Hematopoietic multipotent progenitor cell treated with erythropoietin and hydrocortisone succinate and interleukin-3 and kit ligand, for 6 days (in vitro differentiated cells): ENCODE measurements at regions not wholly inside any gene's neighbourhood (a gene's known extent, or its start where the extent isn't known, plus 50 kb on each side); places are given as distances from the start of the nearest gene placed in this dataset.
"Not testable (repeated sequence)": the region's sequence is repeated elsewhere in the genome, so short reads cannot be mapped to it uniquely, and the experiment has no call there.

Experiments
- DNase-seq: peaks from one replicate; pipeline ENCODE4 v3.0.0-alpha.2; 2015

DNA sequence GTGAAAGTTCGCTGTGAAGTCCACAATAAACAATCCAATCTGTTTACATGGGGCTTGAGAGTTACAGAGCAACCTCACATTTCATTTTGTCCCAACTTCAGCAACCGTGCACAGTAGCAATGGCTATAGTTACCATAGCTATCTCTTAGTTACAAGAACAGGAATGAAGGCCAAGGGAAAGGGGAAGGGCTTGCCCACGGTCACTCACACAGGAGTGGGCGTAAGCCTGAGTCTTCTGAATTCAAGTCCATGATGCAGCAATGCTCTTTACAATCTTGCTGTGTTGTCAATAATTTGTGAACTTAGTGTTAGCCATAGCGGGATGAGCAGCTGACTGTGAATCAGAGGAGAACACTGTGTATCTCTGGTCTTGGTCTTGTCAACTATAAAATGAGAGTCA, 102.9 kb downstream of the ADAMTS15 start:
- DNase-seq: no peak

DNA sequence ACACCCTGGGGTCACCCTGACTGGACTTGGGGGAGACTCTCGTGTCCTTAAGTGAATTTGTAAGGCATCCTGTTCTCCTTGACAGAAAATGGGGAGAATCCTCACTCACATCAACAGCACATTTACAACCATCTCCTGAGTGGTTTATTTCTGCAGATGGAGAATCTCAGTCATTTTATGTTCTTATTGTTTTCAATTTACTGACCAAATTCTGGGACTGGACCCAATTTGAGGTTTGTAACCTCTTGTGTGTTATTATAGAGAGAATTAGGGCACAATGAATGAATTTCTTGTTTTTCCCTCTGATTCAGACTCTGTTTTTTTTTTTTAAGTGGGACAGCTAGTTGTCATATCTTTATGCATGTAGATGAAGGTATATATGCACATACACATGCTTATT, 104.9 kb downstream of the ADAMTS15 start:
- no peak for DNase-seq

DNA sequence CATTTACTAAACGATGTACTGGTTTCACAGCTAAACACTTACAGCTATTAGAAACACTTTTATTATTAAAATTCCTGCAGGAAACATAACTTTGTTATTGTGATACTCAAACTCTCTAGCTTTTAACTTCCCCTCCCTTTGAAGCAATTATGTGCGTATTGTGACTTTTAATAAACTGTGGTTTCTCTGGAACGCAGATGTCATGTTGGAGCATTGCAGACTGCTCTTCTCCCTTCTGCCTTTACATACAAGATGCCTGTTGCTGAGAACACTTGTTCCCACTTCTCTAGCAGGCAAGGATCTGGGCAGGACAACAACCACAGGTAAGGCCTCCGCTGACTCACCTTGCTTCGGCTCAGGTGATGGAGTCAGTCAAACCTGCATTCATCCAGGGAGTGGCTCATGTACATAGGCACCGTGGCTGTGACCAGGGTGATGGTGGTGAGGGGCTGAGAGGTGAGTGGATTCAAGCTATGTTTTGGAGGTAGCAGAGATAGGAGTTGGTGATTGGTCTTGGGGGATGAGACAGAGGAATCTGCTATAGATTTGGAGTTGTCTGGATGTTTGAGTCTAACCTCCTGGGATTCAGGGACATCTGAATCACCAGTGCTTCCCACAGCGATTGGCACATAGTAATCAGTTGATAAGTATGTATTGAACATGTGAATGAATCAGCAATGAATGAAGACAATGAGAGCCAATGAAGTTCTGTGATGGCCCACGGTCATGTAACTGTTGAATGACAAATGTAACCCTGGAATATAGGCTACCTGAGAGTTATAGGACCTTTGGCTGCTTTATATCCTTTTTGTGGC, 106.0 kb downstream of the ADAMTS15 start:
- DNase-seq: no peak

DNA sequence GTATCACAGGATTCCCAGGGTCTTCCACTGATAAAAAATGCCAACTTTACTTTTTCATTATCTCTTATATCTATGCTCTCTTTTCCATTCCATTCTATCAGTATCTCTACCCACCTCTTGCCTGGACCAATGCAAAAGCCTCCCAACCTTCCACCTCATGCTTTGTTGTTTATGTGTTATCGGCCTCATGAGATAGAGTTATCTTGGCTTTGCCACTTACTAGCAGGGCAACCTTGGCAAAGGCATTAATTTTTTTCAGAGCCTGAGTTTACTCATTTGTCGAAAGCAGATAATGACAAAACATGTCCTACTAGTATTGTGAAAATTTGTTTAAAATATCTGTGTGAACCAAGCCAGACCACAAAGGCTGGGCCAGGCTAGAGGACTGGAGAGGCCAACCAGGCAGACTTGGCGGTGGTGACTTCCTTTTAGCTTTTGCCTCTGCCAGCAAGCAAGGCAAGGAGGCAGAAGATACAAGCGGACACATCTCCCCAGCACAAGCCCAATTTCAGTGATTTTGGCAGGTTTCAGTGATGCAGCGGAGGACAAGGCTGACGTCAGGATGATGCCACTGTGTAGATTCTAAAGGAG, 106.9 kb downstream of the ADAMTS15 start:
- DNase-seq: peak; percentile 9

DNA sequence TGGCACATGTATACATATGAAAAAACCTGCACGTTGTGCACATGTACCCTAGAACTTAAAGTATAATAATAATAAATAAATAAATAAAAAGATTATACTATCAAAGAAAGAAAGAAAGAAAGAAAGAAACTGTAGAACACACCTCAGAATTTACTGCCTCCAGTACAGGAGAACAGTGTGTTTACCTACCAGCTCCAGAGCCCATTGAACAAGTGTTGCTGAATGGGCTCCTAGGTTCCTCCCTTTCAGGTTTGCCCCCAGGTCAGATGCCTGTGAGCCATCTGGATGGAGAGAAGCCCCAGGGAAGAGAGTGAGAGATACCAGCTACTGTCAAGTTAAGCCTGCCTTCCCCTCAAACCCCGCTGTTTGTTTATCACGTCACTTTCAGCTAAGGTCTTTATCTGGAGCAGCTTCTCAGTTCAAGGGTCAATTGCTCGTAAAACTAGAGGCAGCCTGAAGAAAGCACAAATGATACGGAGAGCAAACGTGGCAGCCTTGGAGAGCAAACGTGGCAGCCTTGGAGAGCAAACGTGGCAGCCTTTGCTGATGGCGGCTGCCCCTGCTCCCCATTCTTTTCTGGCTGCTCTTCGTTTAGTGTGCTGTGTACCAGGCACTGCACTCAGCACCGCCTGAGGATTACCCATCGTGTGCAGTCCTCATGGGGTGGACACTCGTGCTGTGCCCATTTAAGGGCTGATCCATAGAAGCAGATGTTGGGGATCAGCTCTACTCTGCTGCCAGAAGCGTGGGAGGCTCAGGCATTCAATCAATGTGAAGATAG, 111.7 kb downstream of the ADAMTS15 start:
- no peak for DNase-seq

DNA sequence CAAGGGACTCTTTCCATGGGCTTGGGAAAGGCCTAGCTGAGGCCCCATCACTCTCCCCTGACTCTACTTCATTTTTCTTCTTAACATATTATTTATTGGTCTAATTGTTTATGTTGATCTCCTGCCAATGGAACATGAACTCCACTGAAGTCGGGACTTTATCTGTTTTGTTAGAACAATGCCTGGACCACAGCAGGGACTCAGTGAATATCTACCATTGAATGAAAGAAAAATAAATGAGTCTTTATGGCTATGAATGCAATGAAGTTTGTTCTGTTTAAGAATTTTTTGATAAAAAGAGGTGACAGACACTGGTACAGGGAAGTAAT, 112.3 kb downstream of the ADAMTS15 start:
- no peak for DNase-seq

DNA sequence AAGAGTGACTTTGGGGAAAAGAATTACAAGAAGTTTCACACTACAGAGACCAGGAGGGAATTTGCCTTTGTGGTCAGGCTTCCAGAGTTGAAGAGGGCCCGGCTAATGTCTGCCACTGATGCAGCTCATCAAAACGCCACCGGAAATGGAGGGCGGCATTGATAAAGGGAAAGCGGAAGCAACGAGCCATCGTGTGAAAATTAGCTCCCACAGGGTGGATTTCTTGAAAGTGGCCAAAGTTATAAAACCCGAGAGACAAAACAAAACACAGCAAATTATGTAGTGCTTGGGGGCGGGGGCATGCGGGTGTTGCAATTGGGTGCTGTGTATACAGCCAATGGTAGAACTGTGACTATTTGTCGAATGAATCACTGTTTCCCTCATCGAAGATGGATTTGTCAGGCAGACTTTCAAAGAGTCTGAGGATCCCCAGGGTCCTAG, 113.0 kb downstream of the ADAMTS15 start:
- peak; percentile 36 for DNase-seq

DNA sequence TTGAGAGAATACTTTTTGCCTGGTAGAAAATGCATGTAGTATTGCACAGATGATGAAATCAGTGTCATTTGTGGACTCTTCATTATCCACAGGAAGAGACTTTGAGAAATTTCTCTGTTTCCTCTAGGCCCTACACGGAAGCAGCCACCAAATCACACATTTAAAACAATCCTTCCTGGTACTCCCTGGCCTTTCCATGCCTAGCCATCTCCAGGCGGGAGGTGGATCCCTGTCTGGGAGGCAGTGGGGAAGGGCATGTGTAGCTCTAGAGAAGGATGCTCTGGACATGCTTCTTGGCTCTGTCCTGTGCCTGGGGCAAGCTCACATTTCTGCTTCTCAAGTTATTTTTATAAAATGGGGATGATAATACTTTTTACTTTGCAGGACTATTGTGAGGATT, 114.1 kb downstream of the ADAMTS15 start:
- DNase-seq: no peak

DNA sequence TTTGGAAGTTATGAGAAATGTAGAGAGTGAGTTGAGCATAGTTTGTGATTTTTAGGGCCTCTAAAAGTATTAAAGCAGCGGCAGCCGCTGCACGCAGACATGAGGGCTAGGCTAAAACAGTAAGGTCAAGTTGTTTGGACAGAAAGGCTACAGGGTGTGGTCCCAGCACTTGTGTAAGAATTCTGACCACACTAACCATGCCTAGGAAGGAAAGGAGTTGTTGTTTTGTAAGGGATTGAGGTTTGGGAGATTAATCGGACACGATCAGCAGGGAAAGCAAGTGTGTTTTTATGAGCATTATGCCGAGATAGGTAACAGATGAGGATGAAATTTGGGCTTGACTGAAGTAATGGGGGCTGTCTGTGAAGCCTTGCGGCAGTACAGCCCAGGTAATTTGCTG, 117.9 kb downstream of the ADAMTS15 start:
- DNase-seq: not testable (repeated sequence)

DNA sequence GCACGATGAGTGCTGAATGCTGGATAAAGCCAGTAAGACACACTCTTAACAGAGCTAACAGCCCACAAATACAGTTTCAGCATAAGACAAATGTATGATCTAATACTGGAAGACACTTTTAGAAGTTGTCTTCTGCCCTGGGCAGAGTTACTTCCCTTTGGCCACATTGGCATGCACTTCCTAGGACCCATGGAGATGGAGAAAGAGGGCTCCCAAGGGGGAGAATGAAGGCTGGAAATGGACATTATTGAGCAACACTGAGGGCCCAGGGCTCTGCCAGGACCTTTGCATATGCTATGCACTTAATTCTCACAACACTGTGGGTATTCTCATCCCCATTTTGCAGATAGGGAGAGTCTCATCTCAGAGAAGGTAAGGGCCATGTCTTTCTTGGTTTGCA, 123.1 kb downstream of the ADAMTS15 start:
- DNase-seq: no peak

DNA sequence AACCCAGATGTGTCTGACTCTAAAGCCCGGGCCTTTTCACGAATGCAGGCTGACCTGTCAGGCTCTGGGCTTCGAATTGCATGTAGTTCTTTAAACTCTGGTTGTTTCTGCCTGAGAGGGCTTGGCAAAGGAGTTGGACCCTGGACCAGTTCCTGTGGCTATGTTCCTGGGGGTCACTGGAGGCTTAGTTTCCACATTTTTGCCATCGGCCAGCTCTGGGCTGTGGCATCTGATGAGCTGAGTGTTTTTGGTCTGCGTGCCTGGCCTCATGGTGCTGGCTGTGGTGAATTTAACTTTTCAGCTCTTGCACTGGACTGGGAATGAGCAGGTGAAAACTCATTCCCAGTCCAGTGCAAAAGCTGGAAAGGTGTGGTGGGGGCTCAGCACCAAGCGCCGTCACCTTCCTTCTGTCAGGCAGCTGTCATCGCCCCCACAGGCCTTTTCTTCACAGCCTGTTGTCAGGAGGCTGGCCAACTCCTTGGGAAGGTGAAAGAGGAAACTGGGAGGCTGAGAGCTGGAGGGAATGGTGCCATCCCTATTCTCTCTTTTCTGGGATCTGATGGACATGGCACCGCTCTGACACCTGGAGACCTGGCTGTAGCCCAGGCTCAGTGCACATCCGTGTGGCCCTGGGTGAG, 123.6 kb downstream of the ADAMTS15 start:
- DNase-seq: no peak

DNA sequence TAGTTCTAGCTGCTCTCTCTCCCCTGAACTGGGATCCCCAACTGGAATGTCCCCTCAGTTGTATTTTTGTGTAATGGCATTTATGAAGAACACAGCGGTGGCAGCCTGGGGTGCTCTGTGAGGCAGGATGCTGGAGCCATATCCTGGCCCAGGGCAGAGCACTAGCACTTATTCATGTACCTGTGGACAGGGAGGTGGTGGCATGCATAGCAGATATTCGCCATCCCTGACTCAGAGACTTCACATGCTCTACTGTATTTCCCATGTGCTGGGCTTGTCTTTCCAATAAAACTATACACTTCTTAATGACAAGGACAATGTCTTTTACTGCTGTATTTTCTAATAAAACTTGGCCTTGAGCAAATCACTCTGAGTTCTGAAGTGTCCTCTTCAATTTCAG, 125.3 kb downstream of the ADAMTS15 start:
- no peak for DNase-seq

DNA sequence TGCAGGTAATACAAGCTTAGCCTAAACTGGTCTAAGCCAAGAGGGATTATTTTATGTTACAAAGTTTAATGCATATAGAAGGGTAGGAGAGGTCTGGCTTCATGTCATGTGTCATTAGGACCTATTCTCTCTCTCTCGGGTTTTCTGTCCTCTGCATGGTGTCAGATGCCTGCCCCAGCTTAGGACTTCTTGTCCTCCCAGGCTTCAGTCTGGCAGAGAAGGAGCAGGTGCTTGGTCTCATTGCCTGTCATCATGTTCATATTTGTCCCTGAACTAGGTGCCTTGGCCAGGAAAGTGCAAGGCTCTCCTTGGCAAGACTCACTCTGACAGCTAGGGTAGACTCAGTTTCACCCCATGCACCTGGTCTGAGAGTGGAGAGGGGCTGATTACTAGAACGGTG, 126.3 kb downstream of the ADAMTS15 start:
- DNase-seq: no peak

DNA sequence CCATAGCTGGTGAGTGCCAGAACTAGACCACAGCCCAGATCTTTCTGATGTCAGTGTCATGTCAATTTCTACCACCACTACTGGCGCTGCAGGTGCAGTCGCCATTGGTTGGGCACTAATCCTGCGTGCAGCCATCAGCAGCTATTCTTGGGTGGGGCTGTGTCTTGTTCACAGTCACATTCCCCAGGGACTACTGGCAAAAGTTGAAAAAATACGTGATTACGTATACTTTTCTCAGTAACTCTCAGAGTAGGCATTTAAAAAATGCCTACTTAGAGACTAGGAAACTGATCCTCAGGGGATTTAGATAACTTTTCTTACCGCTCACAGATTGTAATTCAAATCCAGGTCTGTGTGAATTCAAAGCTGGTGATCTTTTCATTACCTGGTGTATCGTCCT, 127.7 kb downstream of the ADAMTS15 start:
- no peak for DNase-seq

DNA sequence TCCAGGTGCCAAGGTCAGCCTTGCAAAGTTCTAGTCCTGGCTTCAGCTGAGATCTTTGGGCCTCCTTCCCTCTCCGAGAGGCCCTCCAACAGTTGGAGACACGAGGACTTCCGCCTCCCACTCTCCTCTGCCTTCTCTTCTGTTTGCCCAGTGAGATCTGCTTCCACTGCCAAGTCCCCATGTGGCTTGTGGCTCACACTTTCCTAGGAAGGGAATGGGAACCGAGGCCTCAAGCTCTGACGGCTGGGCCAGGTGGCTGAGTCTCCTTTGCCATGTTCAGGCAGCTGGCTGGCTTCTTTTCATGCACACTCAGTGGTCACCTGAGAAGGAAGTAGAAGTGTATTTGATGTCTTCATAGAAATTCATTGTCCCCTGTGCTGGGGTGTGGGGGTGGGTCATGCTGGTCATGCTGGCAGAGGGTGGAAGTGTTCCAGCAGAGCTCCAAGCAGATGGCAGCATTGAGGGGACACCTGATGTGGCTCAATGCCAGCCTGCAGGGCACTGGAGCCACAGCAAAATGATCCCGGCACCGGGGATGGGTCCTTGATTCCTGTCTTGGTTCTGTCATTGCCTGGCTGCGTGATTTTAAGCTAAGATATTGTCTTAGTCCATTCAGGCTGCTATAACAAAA, 130.4 kb downstream of the ADAMTS15 start:
- no peak for DNase-seq

DNA sequence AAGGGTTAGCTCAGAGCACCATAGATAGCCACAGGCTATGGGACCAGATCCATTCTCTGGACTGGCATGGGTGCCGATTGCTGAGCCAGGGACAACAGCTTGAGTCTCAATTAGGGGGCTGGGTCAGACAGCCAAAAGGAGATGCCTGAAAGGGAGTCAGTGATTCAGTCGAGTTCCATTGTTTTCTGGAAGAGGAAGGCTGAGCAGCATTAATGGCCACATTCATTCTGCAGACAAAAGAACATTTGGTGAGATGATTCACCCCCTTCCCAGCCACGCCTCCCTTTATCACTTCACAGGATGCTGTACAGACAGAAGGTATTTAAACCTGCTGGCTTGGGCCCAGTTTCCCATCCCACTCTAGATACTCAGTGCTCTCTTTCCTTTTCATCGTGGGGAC, 131.9 kb downstream of the ADAMTS15 start:
- no peak for DNase-seq

DNA sequence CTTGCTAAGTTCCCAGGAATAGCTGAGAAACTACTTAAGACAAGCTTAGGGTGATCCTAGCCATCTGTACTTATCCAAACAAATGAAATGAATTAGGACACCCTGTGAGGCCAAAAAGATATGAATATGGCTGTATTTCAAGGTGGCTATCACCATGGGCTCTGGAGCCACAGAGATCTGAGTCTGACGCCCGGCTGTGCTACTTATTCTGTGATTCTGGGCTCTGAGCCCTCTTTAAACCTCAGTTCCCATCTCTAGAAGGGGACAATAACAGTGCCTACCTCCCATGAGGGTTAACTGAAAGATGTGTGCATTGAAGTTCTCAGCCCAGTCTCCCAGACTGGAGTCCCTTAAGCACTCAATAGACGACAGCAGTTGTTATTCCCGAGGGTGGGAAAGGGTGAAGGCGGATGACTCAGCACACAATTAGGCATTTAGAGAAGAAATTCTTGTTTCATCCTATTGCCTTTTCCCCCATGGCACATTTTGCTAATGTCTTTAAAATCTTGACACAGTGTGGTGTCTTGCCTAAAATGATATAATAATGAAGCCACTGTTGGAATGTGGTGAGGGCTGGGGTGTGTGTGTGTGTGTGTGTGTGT, 132.5 kb downstream of the ADAMTS15 start:
- DNase-seq: no peak

DNA sequence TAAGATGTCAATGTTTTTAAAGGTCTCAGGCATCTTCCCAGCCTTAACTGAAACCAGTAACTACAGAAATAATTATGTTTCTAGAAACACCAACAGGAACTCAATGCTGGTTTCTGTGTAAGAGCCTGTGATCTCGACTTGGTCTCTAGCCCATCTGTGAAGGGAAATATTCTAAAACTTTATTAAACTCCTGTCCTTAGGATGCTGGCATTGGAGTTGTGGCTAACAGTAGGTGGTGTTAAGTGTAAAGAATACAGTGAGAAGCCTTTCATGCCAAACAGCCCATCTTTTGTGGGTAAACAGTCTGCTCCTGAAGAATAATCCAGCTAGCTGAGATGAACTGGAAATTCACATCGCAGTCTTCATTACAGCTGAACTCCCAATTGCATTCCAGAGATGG, 133.2 kb downstream of the ADAMTS15 start:
- DNase-seq: no peak

DNA sequence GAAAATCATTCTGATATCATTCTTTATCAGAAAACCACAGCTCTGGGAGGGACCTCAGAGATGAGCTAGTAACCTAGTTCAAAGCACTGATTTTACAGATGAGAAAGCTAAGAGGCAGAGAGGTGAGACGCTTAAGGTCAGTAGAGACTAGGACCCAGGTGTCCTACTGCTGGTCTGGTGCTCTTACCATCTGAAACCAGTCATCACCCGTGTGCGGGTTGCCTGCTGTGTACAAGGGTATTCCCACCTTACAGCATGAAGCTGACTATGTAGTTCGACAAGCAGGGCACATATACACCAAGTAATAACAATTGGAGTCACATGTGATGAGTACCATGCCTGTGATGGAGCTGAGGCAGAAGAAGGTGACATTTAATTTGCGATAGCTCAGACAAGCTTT, 133.7 kb downstream of the ADAMTS15 start:
- no peak for DNase-seq

DNA sequence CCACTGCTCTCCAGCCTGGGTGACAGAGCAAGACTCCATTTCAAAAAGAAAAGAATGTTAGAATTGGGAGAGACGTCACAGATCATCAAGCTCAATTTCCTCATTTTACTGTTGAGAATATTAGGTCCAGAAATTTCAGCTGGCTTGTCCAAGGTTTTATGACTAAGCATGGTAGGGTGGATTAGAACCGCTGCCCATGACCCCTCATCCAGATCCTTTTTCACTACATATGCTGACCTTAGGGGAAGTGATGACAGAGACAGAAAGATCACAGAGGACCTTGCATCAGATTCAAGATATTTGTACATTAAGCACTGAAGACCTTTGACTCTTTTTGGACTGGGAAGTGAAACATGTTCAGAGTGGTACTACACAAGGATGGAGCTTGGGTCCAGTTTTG, 134.5 kb downstream of the ADAMTS15 start:
- no peak for DNase-seq

DNA sequence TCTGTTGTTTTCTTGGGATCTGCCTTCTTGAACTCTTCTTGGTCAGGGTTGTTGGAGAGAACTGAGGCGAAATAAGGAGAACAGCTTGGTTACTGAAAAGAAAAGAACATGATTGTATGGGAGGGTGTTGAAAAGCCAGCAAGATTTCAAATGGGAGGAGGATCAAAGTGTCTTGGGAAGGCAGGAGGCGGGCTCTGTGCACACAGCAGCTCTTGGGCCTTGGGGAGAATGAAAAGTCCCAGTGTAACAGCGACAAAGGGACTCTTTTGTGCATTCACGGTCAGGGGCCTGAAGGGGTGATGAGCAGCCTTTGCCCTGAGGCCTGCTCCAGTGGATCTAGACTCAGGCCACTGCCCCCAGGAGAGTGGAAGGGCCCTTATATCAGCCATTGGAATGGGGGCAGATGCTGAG, 135.4 kb downstream of the ADAMTS15 start:
- DNase-seq: no peak

DNA sequence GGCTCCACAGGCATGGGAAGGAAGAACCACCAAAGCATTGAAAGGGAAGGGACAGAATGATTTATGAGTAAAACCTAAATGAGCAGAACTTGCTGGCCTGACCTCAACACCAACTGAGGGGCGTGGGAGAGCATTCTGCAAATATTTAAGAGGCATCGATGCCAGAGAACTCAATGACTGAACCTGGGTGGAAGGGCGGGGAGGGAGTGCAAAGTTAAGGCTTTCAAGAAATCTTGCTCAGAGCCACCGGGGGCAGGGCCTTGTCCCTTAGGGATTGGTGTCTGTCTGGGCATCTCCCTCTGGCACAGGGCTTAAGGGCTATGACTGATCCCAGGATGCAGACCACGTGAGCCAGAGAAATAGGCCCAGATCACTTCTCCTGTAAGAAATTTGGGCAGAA, 137.1 kb downstream of the ADAMTS15 start:
- no peak for DNase-seq

DNA sequence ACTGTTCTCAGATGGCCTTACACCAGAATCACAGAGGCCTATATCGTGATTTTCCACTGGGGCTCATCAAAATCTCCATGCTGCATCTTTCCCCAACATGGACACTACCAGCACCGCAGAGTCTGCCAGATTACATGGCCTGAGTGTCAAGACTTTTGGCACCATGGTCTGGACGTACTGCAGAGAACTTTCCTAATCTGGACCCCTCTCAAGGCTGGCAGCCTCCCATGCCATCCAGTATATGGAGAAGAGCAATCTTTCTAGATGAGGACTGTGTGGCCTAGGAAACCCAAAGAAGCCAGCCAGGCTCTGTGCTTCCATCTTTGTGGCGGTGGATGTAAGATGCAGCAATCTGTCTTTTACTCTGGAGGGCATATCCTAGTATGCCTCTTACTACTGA, 139.2 kb downstream of the ADAMTS15 start:
- DNase-seq: no peak
